ENCODE measurements at regions not wholly inside any gene's neighbourhood (a gene's known extent, or its start where the extent isn't known, plus 50 kb on each side); places are given as distances from the start of the nearest gene placed in this dataset.

DNA sequence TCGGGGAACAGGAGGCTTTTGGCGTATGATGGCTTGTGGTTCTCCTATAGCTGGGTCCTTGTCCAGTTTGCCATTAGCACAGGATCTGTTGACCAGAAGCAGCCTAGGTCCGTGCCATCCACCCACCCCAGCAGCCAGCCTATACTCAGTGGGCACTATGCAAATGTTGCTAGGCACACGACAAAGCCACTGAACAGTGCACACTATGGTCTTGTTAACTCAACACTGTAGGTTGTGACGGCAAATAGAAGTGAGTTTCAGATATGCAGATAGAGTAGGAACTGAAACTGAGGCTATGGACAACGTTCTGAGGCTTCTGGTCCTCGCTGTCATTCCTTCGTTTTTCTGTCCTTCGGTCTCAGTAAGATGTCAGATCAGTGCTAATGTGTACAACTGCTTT is 541.3 kb upstream of the TENM3 start:
- Histone ChIP-seq H3K27me3 (ENCODE audit: insufficient read depth, insufficient read length) (no peaks in the 10 kb centered on the region), H3K36me3 (ENCODE audit: insufficient read depth, insufficient read length, low read length) (no peaks in the 10 kb centered on the region), H3K9me3 (ENCODE audit: insufficient read depth, low read length) (no peaks in the 10 kb centered on the region), H3K9ac (ENCODE audit: insufficient read length, low read depth) (no peak overlapping the region), H3K4me3 (ENCODE audit: insufficient read length, low read depth) (no peak overlapping the region), H3K4me1 (ENCODE audit: insufficient read depth, insufficient read length) (no peaks in the 10 kb centered on the region)
- DNase-seq (ENCODE audit: low read depth, low spot score): no peak
- TF ChIP-seq SUZ12 (IDR thresholded peaks at IDR 0.05; ENCODE audit: extremely low read depth, insufficient read depth, insufficient read length) (no peak), ZNF274 (IDR thresholded peaks at IDR 0.05; ENCODE audit: low read depth, low read length) (no peak), YY1 (IDR thresholded peaks at IDR 0.05; ENCODE audit: insufficient read depth, insufficient read length) (no peak)

DNA sequence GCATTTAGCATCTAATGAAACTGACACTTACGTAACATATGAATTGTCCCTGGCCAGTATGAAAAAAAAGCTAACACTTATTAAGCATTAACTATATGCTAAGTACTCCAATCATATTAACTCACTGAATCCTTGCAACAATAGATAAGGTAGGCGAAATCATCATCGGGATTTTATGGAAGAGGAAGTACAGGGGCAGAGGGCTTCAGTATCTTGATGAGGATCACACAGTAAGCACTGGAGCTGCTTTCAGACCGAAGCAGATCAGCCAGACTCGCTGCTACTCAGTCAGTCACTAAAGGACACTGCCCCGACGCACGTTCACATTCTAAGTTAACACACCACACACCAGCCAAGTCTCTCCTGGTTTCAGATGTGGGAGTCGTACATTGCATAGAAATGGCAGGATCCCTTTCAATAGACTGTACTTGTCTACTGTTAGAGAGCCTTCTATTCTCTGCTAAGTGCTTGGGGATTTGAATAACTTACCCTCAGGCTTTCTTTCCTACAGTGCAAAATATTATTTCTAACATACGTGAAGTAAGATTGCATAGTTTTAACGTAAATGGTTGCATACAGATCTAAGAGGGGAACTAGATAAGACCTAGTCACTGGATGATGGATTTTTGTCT is 540.2 kb upstream of the TENM3 start:
- DNase-seq (ENCODE audit: low read depth, low spot score): no peak
- no peaks in the 10 kb centered on the region for H3K36me3 ChIP-seq (ENCODE audit: insufficient read depth, insufficient read length, low read length)
- H3K4me3 ChIP-seq (ENCODE audit: insufficient read length, low read depth): no peak overlapping the region
- H3K4me1 ChIP-seq (ENCODE audit: insufficient read depth, insufficient read length): no peaks in the 10 kb centered on the region
- no peaks in the 10 kb centered on the region for H3K27me3 ChIP-seq (ENCODE audit: insufficient read depth, insufficient read length)
- no peak overlapping the region for H3K9ac ChIP-seq (ENCODE audit: insufficient read length, low read depth)
- TF ChIP-seq ZNF274 (IDR thresholded peaks at IDR 0.05; ENCODE audit: low read depth, low read length) (no peak), SUZ12 (IDR thresholded peaks at IDR 0.05; ENCODE audit: extremely low read depth, insufficient read depth, insufficient read length) (no peak), YY1 (IDR thresholded peaks at IDR 0.05; ENCODE audit: insufficient read depth, insufficient read length) (no peak)
- H3K9me3 ChIP-seq (ENCODE audit: insufficient read depth, low read length): no peaks in the 10 kb centered on the region

- no peaks in the 10 kb centered on the region for H3K9me3 ChIP-seq (ENCODE audit: insufficient read depth, low read length)
- no peak overlapping the region for H3K4me3 ChIP-seq (ENCODE audit: insufficient read length, low read depth)
- H3K9ac ChIP-seq (ENCODE audit: insufficient read length, low read depth): no peak overlapping the region
- H3K27me3 ChIP-seq (ENCODE audit: insufficient read depth, insufficient read length): no peaks in the 10 kb centered on the region
- no peak for TF ChIP-seq YY1 (IDR thresholded peaks at IDR 0.05; ENCODE audit: insufficient read depth, insufficient read length)
- H3K4me1 ChIP-seq (ENCODE audit: insufficient read depth, insufficient read length): no peaks in the 10 kb centered on the region
- DNase-seq (ENCODE audit: low read depth, low spot score): no peak
- no peaks in the 10 kb centered on the region for H3K36me3 ChIP-seq (ENCODE audit: insufficient read depth, insufficient read length, low read length)
These were observed 533.1 kb upstream of the TENM3 start for GRCh38 chr4:181710143-181710542.

DNA sequence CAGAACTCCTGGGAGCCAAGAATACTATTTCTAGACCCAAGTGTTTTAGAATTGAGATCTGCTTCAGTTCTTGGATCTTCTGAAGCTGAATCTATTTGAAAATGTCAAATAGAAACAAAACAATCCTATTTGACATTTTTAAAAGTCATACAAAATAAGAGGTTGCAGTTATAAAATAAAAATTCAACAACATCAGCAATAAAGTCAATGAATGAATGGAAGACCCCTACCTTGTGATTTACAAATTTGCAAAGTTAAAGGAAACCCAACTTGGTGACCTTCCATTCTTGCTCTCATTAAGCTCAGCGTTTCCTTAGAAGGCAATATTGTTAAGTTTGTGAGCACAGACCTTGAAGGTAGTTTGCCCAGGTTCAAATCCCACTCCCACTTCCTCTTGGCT is 531.8 kb upstream of the TENM3 start:
- H3K4me1 ChIP-seq (ENCODE audit: insufficient read depth, insufficient read length): no peaks in the 10 kb centered on the region
- no peak for DNase-seq (ENCODE audit: low read depth, low spot score)
- TF ChIP-seq YY1 (IDR thresholded peaks at IDR 0.05; ENCODE audit: insufficient read depth, insufficient read length) (no peak), SUZ12 (IDR thresholded peaks at IDR 0.05; ENCODE audit: extremely low read depth, insufficient read depth, insufficient read length) (no peak), ZNF274 (IDR thresholded peaks at IDR 0.05; ENCODE audit: low read depth, low read length) (no peak)
- no peak overlapping the region for H3K9ac ChIP-seq (ENCODE audit: insufficient read length, low read depth)
- H3K9me3 ChIP-seq (ENCODE audit: insufficient read depth, low read length): no peaks in the 10 kb centered on the region
- no peaks in the 10 kb centered on the region for H3K27me3 ChIP-seq (ENCODE audit: insufficient read depth, insufficient read length)
- H3K4me3 ChIP-seq (ENCODE audit: insufficient read length, low read depth): no peak overlapping the region
- no peaks in the 10 kb centered on the region for H3K36me3 ChIP-seq (ENCODE audit: insufficient read depth, insufficient read length, low read length)

DNA sequence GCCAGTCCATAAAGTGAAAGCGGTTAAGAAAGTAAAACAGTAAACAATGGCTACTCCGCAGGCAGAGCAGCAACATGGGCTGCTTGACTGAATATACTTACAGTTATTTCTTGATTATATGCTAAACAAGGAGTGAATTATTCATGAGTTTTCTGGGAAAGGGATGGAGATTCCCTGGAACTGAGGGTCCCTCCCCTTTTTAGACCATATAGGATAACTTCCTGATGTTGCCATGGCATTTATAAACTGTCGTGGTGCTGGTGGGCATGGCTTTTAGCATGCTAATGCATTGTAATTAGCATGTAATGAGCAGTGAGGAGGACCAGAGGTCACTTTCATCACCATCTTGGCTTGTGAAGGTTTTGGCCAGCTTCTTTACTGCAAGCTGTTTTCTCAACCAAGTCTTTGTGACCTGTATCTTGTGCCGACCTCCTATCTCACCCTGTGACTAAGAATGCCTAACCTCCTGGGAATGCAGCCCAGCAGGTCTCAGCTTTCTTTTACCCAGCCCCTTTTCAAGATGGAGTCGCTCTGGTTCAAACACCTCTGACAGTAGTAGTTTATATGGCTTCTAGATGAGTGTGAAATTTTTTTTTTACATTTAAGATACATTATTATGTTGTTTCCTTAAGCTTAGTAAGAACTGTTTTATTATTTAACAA is 514.8 kb upstream of the TENM3 start:
- no peaks in the 10 kb centered on the region for H3K36me3 ChIP-seq (ENCODE audit: insufficient read depth, insufficient read length, low read length)
- no peak overlapping the region for H3K4me3 ChIP-seq (ENCODE audit: insufficient read length, low read depth)
- H3K27me3 ChIP-seq (ENCODE audit: insufficient read depth, insufficient read length): no peaks in the 10 kb centered on the region
- peaks cover 5% of the 10 kb centered on the region for H3K9me3 ChIP-seq (ENCODE audit: insufficient read depth, low read length)
- no peaks in the 10 kb centered on the region for H3K4me1 ChIP-seq (ENCODE audit: insufficient read depth, insufficient read length)
- no peak overlapping the region for H3K9ac ChIP-seq (ENCODE audit: insufficient read length, low read depth)
- DNase-seq (ENCODE audit: low read depth, low spot score): no peak
- TF ChIP-seq SUZ12 (IDR thresholded peaks at IDR 0.05; ENCODE audit: extremely low read depth, insufficient read depth, insufficient read length): no peak
- TF ChIP-seq YY1 (IDR thresholded peaks at IDR 0.05; ENCODE audit: insufficient read depth, insufficient read length): no peak
- TF ChIP-seq ZNF274 (IDR thresholded peaks at IDR 0.05; ENCODE audit: low read depth, low read length): no peak

GRCh38 chr4:181731900-181732299 is 511.3 kb upstream of the TENM3 start:
- no peaks in the 10 kb centered on the region for H3K9me3 ChIP-seq (ENCODE audit: insufficient read depth, low read length)

GRCh38 chr4:181737744-181738143 is 505.5 kb upstream of the TENM3 start:
- DNase-seq (ENCODE audit: low read depth, low spot score): no peak
- H3K36me3 ChIP-seq (ENCODE audit: insufficient read depth, insufficient read length, low read length): no peaks in the 10 kb centered on the region
- H3K4me3 ChIP-seq (ENCODE audit: insufficient read length, low read depth): no peak overlapping the region
- no peak overlapping the region for H3K9ac ChIP-seq (ENCODE audit: insufficient read length, low read depth)
- H3K27me3 ChIP-seq (ENCODE audit: insufficient read depth, insufficient read length): no peaks in the 10 kb centered on the region
- H3K9me3 ChIP-seq (ENCODE audit: insufficient read depth, low read length): no peaks in the 10 kb centered on the region
- H3K4me1 ChIP-seq (ENCODE audit: insufficient read depth, insufficient read length): no peaks in the 10 kb centered on the region
- TF ChIP-seq SUZ12 (IDR thresholded peaks at IDR 0.05; ENCODE audit: extremely low read depth, insufficient read depth, insufficient read length) (no peak), YY1 (IDR thresholded peaks at IDR 0.05; ENCODE audit: insufficient read depth, insufficient read length) (no peak), ZNF274 (IDR thresholded peaks at IDR 0.05; ENCODE audit: low read depth, low read length) (no peak)

More at GRCh38 chr4:181731900-181732299, 511.3 kb upstream of the TENM3 start:
- Histone ChIP-seq H3K4me3 (ENCODE audit: insufficient read length, low read depth) (no peak overlapping the region), H3K27me3 (ENCODE audit: insufficient read depth, insufficient read length) (no peaks in the 10 kb centered on the region), H3K4me1 (ENCODE audit: insufficient read depth, insufficient read length) (no peaks in the 10 kb centered on the region), H3K9ac (ENCODE audit: insufficient read length, low read depth) (no peak overlapping the region), H3K36me3 (ENCODE audit: insufficient read depth, insufficient read length, low read length) (no peaks in the 10 kb centered on the region)
- TF ChIP-seq SUZ12 (IDR thresholded peaks at IDR 0.05; ENCODE audit: extremely low read depth, insufficient read depth, insufficient read length) (no peak), ZNF274 (IDR thresholded peaks at IDR 0.05; ENCODE audit: low read depth, low read length) (no peak), YY1 (IDR thresholded peaks at IDR 0.05; ENCODE audit: insufficient read depth, insufficient read length) (no peak)
- DNase-seq (ENCODE audit: low read depth, low spot score): no peak

Measured in NT2/D1 (cell line).